ENCODE measurements at regions not wholly inside any gene's neighbourhood (a gene's known extent, or its start where the extent isn't known, plus 50 kb on each side); places are given as distances from the start of the nearest gene placed in this dataset.

DNA sequence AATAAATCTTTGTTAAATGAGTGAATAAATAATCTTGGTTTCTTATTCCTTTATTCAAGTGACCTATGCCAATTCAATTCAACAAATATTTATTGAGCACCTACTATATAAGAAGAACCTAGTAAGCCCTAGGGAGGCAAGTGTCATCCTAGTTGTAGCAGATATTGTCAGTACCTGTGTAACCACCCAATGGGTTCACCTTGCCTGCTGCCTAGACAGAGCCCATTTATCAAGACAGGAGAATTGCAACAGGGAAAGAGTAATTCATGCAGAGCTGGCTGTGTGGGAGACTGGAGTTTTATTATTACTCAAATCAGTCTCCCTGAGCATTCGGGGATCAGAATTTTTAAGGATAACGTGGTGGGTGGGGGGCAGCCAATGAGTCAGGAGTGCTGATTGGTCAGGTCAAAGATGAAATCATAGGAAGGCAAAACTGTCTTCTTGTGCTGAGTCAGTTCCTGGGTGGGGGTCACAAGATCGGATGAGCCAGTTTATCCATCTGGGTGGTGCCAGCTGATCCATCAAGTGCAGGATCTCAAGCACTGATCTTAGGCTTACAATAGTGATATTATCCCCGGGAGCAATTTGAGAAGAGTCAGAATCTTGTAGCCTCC, 53.8 kb upstream of the KCNA3 start (continued):
- TF ChIP-seq, protein P1, sequence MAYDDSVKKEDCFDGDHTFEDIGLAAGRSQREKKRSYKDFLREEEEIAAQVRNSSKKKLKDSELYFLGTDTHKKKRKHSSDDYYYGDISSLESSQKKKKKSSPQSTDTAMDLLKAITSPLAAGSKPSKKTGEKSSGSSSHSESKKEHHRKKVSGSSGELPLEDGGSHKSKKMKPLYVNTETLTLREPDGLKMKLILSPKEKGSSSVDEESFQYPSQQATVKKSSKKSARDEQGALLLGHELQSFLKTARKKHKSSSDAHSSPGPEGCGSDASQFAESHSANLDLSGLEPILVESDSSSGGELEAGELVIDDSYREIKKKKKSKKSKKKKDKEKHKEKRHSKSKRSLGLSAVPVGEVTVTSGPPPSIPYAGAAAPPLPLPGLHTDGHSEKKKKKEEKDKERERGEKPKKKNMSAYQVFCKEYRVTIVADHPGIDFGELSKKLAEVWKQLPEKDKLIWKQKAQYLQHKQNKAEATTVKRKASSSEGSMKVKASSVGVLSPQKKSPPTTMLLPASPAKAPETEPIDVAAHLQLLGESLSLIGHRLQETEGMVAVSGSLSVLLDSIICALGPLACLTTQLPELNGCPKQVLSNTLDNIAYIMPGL (CRISPR knock-in tag; IDR thresholded peaks at IDR 0.05; ENCODE audit: borderline replicate concordance), result no peak
- TF ChIP-seq CEBPB (IDR thresholded peaks at IDR 0.05) (no peak), NFE2L2 (conservative IDR thresholded peaks at IDR 0.05; ENCODE audit: low read length) (no peak), RAD21 (conservative IDR thresholded peaks at IDR 0.05 in 1 of 2, IDR thresholded peaks at IDR 0.05 in 1 of 2) (no peak), POLR2AphosphoS2 (conservative IDR thresholded peaks at IDR 0.05; ENCODE audit: low read length) (no peak), HOXB5 (CRISPR knock-in tag; IDR thresholded peaks at IDR 0.05) (no peak), ZFP36 (IDR thresholded peaks at IDR 0.05; ENCODE audit: borderline replicate concordance, partially characterized antibody) (no peak), JUNB (IDR thresholded peaks at IDR 0.05) (no peak), CBX2 (IDR thresholded peaks at IDR 0.05; ENCODE audit: borderline replicate concordance, low read depth) (no peak), PHF8 (IDR thresholded peaks at IDR 0.05; ENCODE audit: borderline replicate concordance, low read depth) (no peak), CBX8 (IDR thresholded peaks at IDR 0.05) (no peak)

DNA sequence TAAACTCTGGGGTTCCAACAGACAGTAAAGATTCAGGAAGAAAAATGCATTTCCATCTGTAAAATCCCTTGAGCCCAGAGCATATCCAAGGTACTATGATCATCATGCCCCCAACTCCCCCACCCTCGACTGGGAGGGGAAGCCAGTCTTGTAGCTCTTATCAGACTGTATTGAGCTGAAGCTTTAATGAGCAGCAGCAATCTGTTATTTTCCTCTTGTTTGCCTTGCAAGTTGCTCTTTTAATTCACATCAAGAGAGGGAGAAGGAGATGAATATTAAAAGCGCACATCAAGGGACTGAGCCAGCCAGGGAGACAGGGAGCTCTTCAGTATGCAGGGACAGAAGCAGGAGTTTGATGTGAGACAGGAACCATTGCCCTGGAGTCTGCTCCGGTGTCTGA, 52.5 kb upstream of the KCNA3 start:
- ChIA-PET POLR2A (no interaction called here), CTCF (interaction anchor here (1.2 kb wide), 1 partner anchor 39 kb away, joined by 4 read pairs; no protein-coding TSS in a partner anchor)
- no peak for FAIRE-seq

DNA sequence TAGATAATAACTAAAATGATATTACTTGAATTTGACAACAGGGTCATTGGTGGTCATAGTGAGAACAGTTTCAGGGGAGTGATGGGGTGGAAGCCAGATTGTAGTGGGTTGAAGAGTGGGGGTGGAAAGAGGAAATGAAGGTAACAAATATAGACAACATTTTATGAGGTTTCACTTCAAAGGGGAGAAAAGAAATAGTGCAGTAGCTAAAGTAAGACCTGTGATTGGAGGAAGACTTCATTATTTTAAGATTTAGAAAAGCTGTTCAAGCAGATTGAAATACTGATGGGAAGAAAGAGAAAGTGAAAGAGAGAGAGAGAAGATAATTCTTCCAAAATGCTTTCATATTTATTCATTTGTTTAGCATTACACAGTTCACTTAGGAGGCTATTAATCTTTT, 52.0 kb upstream of the KCNA3 start:
- ATAC-seq (no peak), FAIRE-seq (no peak)
- CTCF ChIA-PET, result interaction anchor here (1.2 kb wide), 1 partner anchor 39 kb away, joined by 4 read pairs; no protein-coding TSS in a partner anchor

More for the DNA sequence above, 52.5 kb upstream of the KCNA3 start:
- no peak overlapping the region for H3K27ac ChIP-seq
- H3K9me3 ChIP-seq, result no peaks in the 10 kb centered on the region
- DNase-seq (ENCODE audit: low read depth in 1 of 2, low spot score in 1 of 2), result no peak
- H3K4me3 ChIP-seq, result no peak overlapping the region
- no peak for ATAC-seq
- no peaks in the 10 kb centered on the region for H3K4me1 ChIP-seq
- 0% methylated on average over 3 of the region's 3 CpGs for WGBS (ENCODE audit: missing lambda C conversion rate)
- no peak overlapping the region for H3K4me2 ChIP-seq
- TF ChIP-seq ESRRA (IDR thresholded peaks at IDR 0.05; ENCODE audit: borderline replicate concordance, low read length) (no peak), HOXB13 (CRISPR knock-in tag; IDR thresholded peaks at IDR 0.05; ENCODE audit: low read depth) (no peak), HOXB5 (CRISPR knock-in tag; IDR thresholded peaks at IDR 0.05) (no peak), TP53 (CRISPR knock-in tag; IDR thresholded peaks at IDR 0.05) (no peak)
- TF ChIP-seq, protein P2, sequence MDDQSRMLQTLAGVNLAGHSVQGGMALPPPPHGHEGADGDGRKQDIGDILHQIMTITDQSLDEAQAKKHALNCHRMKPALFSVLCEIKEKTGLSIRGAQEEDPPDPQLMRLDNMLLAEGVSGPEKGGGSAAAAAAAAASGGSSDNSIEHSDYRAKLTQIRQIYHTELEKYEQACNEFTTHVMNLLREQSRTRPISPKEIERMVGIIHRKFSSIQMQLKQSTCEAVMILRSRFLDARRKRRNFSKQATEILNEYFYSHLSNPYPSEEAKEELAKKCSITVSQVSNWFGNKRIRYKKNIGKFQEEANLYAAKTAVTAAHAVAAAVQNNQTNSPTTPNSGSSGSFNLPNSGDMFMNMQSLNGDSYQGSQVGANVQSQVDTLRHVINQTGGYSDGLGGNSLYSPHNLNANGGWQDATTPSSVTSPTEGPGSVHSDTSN (IDR thresholded peaks at IDR 0.05), result no peak

More for the DNA sequence above, 52.0 kb upstream of the KCNA3 start:
- TF ChIP-seq, protein P3, sequence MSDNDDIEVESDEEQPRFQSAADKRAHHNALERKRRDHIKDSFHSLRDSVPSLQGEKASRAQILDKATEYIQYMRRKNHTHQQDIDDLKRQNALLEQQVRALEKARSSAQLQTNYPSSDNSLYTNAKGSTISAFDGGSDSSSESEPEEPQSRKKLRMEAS (IDR thresholded peaks at IDR 0.05), result no peak
- TF ChIP-seq CHD4 (IDR thresholded peaks at IDR 0.05; ENCODE audit: borderline replicate concordance), result no peak
- no peak for DNase-seq (ENCODE audit: low read depth in 1 of 2, low spot score in 1 of 2)
- Histone ChIP-seq H3K27ac (no peak overlapping the region), H3K4me1 (no peaks in the 10 kb centered on the region), H3K4me2 (no peak overlapping the region), H3K4me3 (no peak overlapping the region), H3K9me3 (no peaks in the 10 kb centered on the region)
- POLR2A ChIA-PET, result no interaction called here

Small RNA genes lying in the stretch of these regions (small RNA-seq; reads per million reads assigned to genes)
- gene RF00019, result 0 reads per million in 6 experiments

Measured in A549 (cell line).